ENCODE measurements at regions not wholly inside any gene's neighbourhood (a gene's known extent, or its start where the extent isn't known, plus 50 kb on each side); places are given as distances from the start of the nearest gene placed in this dataset.

GRCh38 chr2:15858466-15858865 lies 81.9 kb upstream of the MYCN start:
- Mint-ChIP-seq H3K4me3 (no peak overlapping the region), H3K27ac (no peak overlapping the region), H3K27me3 (peaks cover 19% of the 10 kb centered on the region), H3K36me3 (ENCODE audit: low read depth) (no peaks in the 10 kb centered on the region), H3K4me1 (ENCODE audit: low read depth) (no peaks in the 10 kb centered on the region), H3K9me3 (no peaks in the 10 kb centered on the region)
- DNase-seq (no peak), ATAC-seq (no peak)
- intact Hi-C loops (cut with micrococcal nuclease) = no loop called here
- TF ChIP-seq CTCF (IDR thresholded peaks at IDR 0.05) = no peak
- POLR2A ChIA-PET = no interaction called here
- CTCF ChIA-PET = no interaction called here

GRCh38 chr2:15860051-15860663 lies 80.2 kb upstream of the MYCN start:
- Mint-ChIP-seq H3K4me1 (ENCODE audit: low read depth) (no peaks in the 10 kb centered on the region), H3K27ac (no peak overlapping the region), H3K36me3 (ENCODE audit: low read depth) (no peaks in the 10 kb centered on the region), H3K4me3 (no peak overlapping the region), H3K27me3 (peaks cover 18% of the 10 kb centered on the region), H3K9me3 (no peaks in the 10 kb centered on the region)
- DNase-seq (no peak), ATAC-seq (no peak)
- intact Hi-C loops (cut with micrococcal nuclease) = no loop called here
- POLR2A ChIA-PET = no interaction called here
- no peak for TF ChIP-seq CTCF (IDR thresholded peaks at IDR 0.05)
- CTCF ChIA-PET = no interaction called here

- Mint-ChIP-seq H3K27me3 (peaks cover 18% of the 10 kb centered on the region), H3K27ac (no peak overlapping the region), H3K36me3 (ENCODE audit: low read depth) (no peaks in the 10 kb centered on the region), H3K4me1 (ENCODE audit: low read depth) (no peaks in the 10 kb centered on the region), H3K9me3 (no peaks in the 10 kb centered on the region), H3K4me3 (no peak overlapping the region)
- intact Hi-C loops (cut with micrococcal nuclease) = no loop called here
- CTCF ChIA-PET = no interaction called here
- DNase-seq = no peak
- no peak for TF ChIP-seq CTCF (IDR thresholded peaks at IDR 0.05)
- POLR2A ChIA-PET = no interaction called here
- no peak for ATAC-seq
Observed at GRCh38 chr2:15860760-15861159, 79.6 kb upstream of the MYCN start.

DNA sequence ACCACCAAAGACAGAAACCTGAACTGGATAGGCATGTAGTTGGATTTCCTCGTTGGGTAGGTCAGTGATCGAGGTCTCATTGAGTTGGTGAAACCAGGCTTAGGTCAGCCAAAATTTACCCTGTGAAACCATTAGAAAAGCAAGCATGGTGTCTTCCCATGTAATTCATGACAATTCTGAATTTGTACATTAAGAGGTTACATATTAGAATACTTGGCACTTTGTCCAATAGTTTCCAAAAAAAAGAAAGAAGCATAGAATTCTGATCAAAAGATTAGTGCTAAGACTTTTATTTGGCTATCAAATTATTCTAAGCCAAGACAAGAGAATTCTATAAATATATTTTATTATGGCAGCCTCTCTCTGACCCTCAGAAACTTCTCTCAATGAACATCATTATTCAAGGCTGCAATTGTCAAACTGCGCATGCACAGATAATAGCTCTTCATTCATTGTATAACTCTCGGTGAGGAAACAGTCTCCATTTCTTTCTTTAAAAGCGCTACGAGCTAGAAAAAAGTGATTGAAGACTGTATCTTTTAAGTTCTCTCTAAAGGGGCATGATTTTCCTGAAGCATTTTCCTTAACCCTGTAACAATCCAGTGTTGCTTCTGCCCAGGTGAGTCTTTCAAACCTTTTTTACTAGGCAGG lies 79.1 kb upstream of the MYCN start:
- CTCF ChIA-PET = no interaction called here
- POLR2A ChIA-PET = no interaction called here
- H3K4me3 Mint-ChIP-seq = no peak overlapping the region
- H3K27ac Mint-ChIP-seq = no peak overlapping the region
- peaks cover 18% of the 10 kb centered on the region for H3K27me3 Mint-ChIP-seq
- ATAC-seq (no peak), DNase-seq (no peak)
- no peaks in the 10 kb centered on the region for H3K36me3 Mint-ChIP-seq (ENCODE audit: low read depth)
- no peaks in the 10 kb centered on the region for H3K9me3 Mint-ChIP-seq
- intact Hi-C loops (cut with micrococcal nuclease) = no loop called here
- no peak for TF ChIP-seq CTCF (IDR thresholded peaks at IDR 0.05)
- H3K4me1 Mint-ChIP-seq (ENCODE audit: low read depth) = no peaks in the 10 kb centered on the region

DNA sequence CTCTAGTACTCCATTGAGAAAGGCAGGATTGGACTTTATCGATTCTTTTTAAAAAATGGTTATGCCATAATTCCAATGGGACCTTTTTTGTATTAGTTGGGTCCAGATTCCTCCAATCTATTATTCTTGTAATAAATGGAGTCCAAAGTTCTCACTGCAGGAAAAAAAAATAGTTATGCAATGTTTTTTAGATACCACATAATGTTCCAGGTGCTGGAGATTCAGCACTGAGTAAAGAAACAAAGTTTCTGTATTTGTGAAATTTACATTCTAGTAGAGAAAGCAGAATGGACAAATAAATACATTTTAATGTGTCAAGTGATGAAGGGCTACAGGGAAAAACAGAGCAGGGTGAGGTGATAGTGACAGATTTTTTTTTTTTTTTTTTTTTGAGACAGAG lies 78.5 kb upstream of the MYCN start:
- H3K27me3 Mint-ChIP-seq = peaks cover 16% of the 10 kb centered on the region
- H3K4me3 Mint-ChIP-seq = no peak overlapping the region
- no peaks in the 10 kb centered on the region for H3K9me3 Mint-ChIP-seq
- ATAC-seq (no peak), DNase-seq (no peak)
- no peaks in the 10 kb centered on the region for H3K4me1 Mint-ChIP-seq (ENCODE audit: low read depth)
- H3K27ac Mint-ChIP-seq = no peak overlapping the region
- POLR2A ChIA-PET = no interaction called here
- CTCF ChIA-PET = no interaction called here
- no peaks in the 10 kb centered on the region for H3K36me3 Mint-ChIP-seq (ENCODE audit: low read depth)
- intact Hi-C loops (cut with micrococcal nuclease) = no loop called here
- no peak for TF ChIP-seq CTCF (IDR thresholded peaks at IDR 0.05)

Measured in activated CD8-positive, alpha-beta T cell treated with anti-CD3 and anti-CD28 coated beads for 36 hours (primary cell).